Panc1 (cell line): ENCODE measurements at regions not wholly inside any gene's neighbourhood (a gene's known extent, or its start where the extent isn't known, plus 50 kb on each side); places are given as distances from the start of the nearest gene placed in this dataset.

Experiments used
- ATAC-seq: fragments of 200-7000 bp; cut with Tn5 transposase; 2 replicates; pipeline ENCODE4 v1.9.1; 2020; ENCODE audit warnings: mild to moderate bottlenecking, moderate library complexity
- BruUV-seq: library from RNA; stranded (reverse); fragments of 400-500 nt; replicated peaks from 2 replicates; lab custom pipeline; 2021; lab: Mats Ljungman, UMichigan
- CTCF ChIA-PET: fragments of 300-600 bp; sonication (Branson Sonifier 250); formaldehyde crosslinking; loops from one replicate; lab custom pipeline; 2022; ENCODE audit warnings: antibody characterized with exemption; lab: Charles Lee
- POLR2A ChIA-PET: fragments of 300-600 bp; sonication (Branson Sonifier 250); formaldehyde crosslinking; loops from one replicate; lab custom pipeline; 2022; ENCODE audit warnings: antibody characterized with exemption; lab: Charles Lee
- DNase-seq: peaks from one replicate; pipeline ENCODE4 v3.0.0-alpha.2; 2010; ENCODE audit warnings: low read depth, low spot score
- H3K27ac ChIP-seq: 2 replicates; pipeline ENCODE4 v1.5.1; 2011; ENCODE audit warnings: mild to moderate bottlenecking, low read length, inconsistent platforms
- H3K27me3 ChIP-seq: fragments of 200-500 bp; sonication (Bioruptor generic); 2 replicates; pipeline ENCODE4 v1.6.0; 2014; ENCODE audit warnings: low read length, inconsistent platforms; ENCODE audit not compliant: control insufficient read depth, insufficient read depth
- H3K36me3 ChIP-seq: fragments of 200-500 bp; sonication (Bioruptor generic); 2 replicates; pipeline ENCODE4 v1.5.1; 2014; ENCODE audit warnings: inconsistent platforms, mild to moderate bottlenecking, low read length, moderate library complexity; ENCODE audit not compliant: control insufficient read depth, insufficient read depth
- H3K4me1 ChIP-seq: 2 replicates; pipeline ENCODE4 v1.5.1; 2011; ENCODE audit warnings: inconsistent platforms, mild to moderate bottlenecking, low read length, moderate library complexity; ENCODE audit not compliant: control insufficient read depth, insufficient read depth
- H3K4me3 ChIP-seq, 2 experiments: 2 replicates each; pipeline ENCODE4 v1.5.1; 2011 to 2012; ENCODE audit warnings: low read depth in 2 of 2, low read length in 2 of 2, mild to moderate bottlenecking in 2 of 2, inconsistent platforms in 1 of 2, moderate library complexity in 1 of 2
- H3K9me3 ChIP-seq: fragments of 200-500 bp; sonication (Bioruptor generic); 2 replicates; pipeline ENCODE4 v1.5.1; 2014; ENCODE audit warnings: low read depth, mild to moderate bottlenecking, inconsistent platforms, low read length, moderate library complexity; ENCODE audit not compliant: control insufficient read depth, insufficient read depth
- CTCF ChIP-seq: fragments of 450-650 bp; IDR thresholded peaks from 2 replicates; pipeline ENCODE4 v1.5.1; 2017; ENCODE audit warnings: mild to moderate bottlenecking
- POLR2AphosphoS5 ChIP-seq: IDR thresholded peaks from 2 replicates; pipeline ENCODE4 v1.6.1; 2012; ENCODE audit warnings: mild to moderate bottlenecking, low read depth, low read length, moderate library complexity
- REST ChIP-seq, 2 experiments: IDR thresholded peaks; 2 replicates each; pipeline ENCODE4 v1.6.1; 2011 to 2012; ENCODE audit warnings: low read depth in 2 of 2, control low read depth in 1 of 2, low read length in 1 of 2, mild to moderate bottlenecking in 1 of 2, moderate library complexity in 1 of 2; ENCODE audit not compliant: insufficient read depth in 1 of 2
- SIN3A ChIP-seq: IDR thresholded peaks from 2 replicates; pipeline ENCODE4 v1.6.1; 2012; ENCODE audit warnings: low read depth, mild to moderate bottlenecking, low read length, moderate library complexity, borderline replicate concordance; ENCODE audit not compliant: insufficient read depth
- TCF7L2 ChIP-seq: IDR thresholded peaks from 2 replicates; pipeline ENCODE4 v1.6.1; 2011; ENCODE audit warnings: mild to moderate bottlenecking, low read depth, low read length, inconsistent platforms
- in situ Hi-C: cut with HindIII; loops from 2 replicates; pipeline ENCODE4 v1.10.0; 2016; ENCODE audit warnings: low sequenced_read_pairs, low pct_unique_long_range_greater_than_20kb
- intact Hi-C: fragments of 100-400 bp; cut with micrococcal nuclease; formaldehyde crosslinking; loops from one replicate; pipeline ENCODE4 v1.10.0; 2022; ENCODE audit not compliant: unreplicated experiment

- no peaks in the 10 kb centered on the region for H3K27me3 ChIP-seq
- H3K4me3 ChIP-seq: no peak overlapping the region
- no peak for TF ChIP-seq POLR2AphosphoS5
- no peak for TF ChIP-seq SIN3A
- TF ChIP-seq TCF7L2: no peak
- H3K9me3 ChIP-seq: no peaks in the 10 kb centered on the region
- in situ Hi-C loops: no loop called here
- ATAC-seq (no peak), DNase-seq (no peak)
- no TSS peak for BruUV-seq
- intact Hi-C loops: no loop called here
- ChIA-PET CTCF (no interaction called here), POLR2A (no interaction called here)
- H3K4me1 ChIP-seq: no peaks in the 10 kb centered on the region
- H3K36me3 ChIP-seq: no peaks in the 10 kb centered on the region
- H3K27ac ChIP-seq: no peak overlapping the region
Observed at GRCh38 chr4:127558088-127558487, 74.7 kb upstream of the INTU start.

GRCh38 chr4:127558489-127559407 is 74.0 kb upstream of the INTU start:
- ChIA-PET CTCF (no interaction called here), POLR2A (no interaction called here)
- in situ Hi-C loops: no loop called here
- Histone ChIP-seq H3K4me1 (no peaks in the 10 kb centered on the region), H3K36me3 (no peaks in the 10 kb centered on the region), H3K27me3 (no peaks in the 10 kb centered on the region), H3K27ac (no peak overlapping the region), H3K9me3 (no peaks in the 10 kb centered on the region), H3K4me3 (no peak overlapping the region)
- intact Hi-C loops: no loop called here
- no peak for DNase-seq
- BruUV-seq: no TSS peak
- TF ChIP-seq CTCF (no peak), SIN3A (no peak), REST (IDR thresholded peaks at IDR 0.05; ENCODE audit: insufficient read depth in 1 of 2, low read depth in 2 of 2, low read length in 1 of 2) (no peak), POLR2AphosphoS5 (no peak), TCF7L2 (no peak)
- no peak for ATAC-seq

DNA sequence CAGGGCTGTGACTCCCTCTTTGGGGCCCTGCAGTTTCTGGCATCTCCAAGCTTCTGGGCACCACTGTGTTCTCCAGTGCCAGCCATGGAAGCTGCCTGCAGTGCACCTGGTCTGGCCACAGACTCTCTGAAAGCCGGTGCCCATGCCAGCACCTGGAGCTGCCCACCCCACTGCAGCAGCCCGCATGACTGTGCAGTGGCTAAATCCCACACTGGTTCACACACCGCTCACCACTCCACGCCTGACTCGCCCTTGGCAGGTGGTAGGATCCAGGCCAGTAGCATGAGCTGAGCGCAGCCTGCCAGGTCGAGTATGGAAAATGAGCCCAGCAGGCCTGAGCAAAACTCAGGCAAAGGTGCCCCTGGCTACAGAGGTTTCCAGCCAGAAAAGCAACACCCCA is 72.8 kb upstream of the INTU start:
- BruUV-seq: no TSS peak
- H3K4me1 ChIP-seq: no peaks in the 10 kb centered on the region
- TF ChIP-seq SIN3A: no peak
- no peak for TF ChIP-seq TCF7L2
- TF ChIP-seq CTCF: no peak
- no peak for TF ChIP-seq REST (IDR thresholded peaks at IDR 0.05; ENCODE audit: insufficient read depth in 1 of 2, low read depth in 2 of 2, low read length in 1 of 2)
- no peak for TF ChIP-seq POLR2AphosphoS5
- intact Hi-C loops (no loop called here), in situ Hi-C loops (no loop called here)
- H3K36me3 ChIP-seq: no peaks in the 10 kb centered on the region
- POLR2A ChIA-PET: no interaction called here
- CTCF ChIA-PET: interaction anchor here (0.5 kb wide), 1 partner anchor 1457 kb away, joined by 6 read pairs; no protein-coding TSS in a partner anchor
- no peaks in the 10 kb centered on the region for H3K27me3 ChIP-seq
- no peak overlapping the region for H3K27ac ChIP-seq
- ATAC-seq (no peak), DNase-seq (no peak)
- H3K4me3 ChIP-seq: no peak overlapping the region
- no peaks in the 10 kb centered on the region for H3K9me3 ChIP-seq
